Lung (tissue), 11 donors: ENCODE measurements at regions not wholly inside any gene's neighbourhood (a gene's known extent, or its start where the extent isn't known, plus 50 kb on each side); places are given as distances from the start of the nearest gene placed in this dataset.
A peak's percentile ranks its signal among the peaks of the same experiment; 100 is the strongest.

Source experiments
- ATAC-seq: fragments of 200-7000 bp; cut with Tn5 transposase; one replicate; pipeline ENCODE4 v1.9.1; 2020; ENCODE audit warnings: moderate number of reproducible peaks; ENCODE audit not compliant: insufficient read depth, low FRiP score
- DNase-seq, 3 donors: peaks; one replicate each; pipeline ENCODE4 v3.0.0-alpha.2; 2013 to 2017
- H3K27ac ChIP-seq, 2 donors: one replicate each; pipeline ENCODE4 v1.5.1; 2013; ENCODE audit warnings: mild to moderate bottlenecking in 2 of 2, moderate library complexity in 2 of 2, control low read depth in 1 of 2, inconsistent platforms in 1 of 2, low read depth in 1 of 2, low read length in 1 of 2
- H3K27me3 ChIP-seq, 3 donors: one replicate each; pipeline ENCODE4 v1.5.1; 2013; ENCODE audit warnings: low read length in 2 of 3; ENCODE audit not compliant: control insufficient read depth in 3 of 3, insufficient read depth in 3 of 3
- H3K36me3 ChIP-seq, 4 donors: one replicate each; pipeline ENCODE4 v1.5.1; 2013; ENCODE audit warnings: low read length in 4 of 4, mild to moderate bottlenecking in 1 of 4, moderate library complexity in 1 of 4; ENCODE audit not compliant: control insufficient read depth in 4 of 4, insufficient read depth in 4 of 4
- H3K4me1 ChIP-seq, 5 donors: one replicate each; pipeline ENCODE4 v1.5.1; 2013; ENCODE audit warnings: low read length in 5 of 5, mild to moderate bottlenecking in 2 of 5, moderate library complexity in 1 of 5; ENCODE audit not compliant: control insufficient read depth in 5 of 5, insufficient read depth in 5 of 5
- H3K4me3 ChIP-seq: one replicate; pipeline ENCODE4 v1.5.1; 2013; ENCODE audit warnings: mild to moderate bottlenecking, control low read depth, moderate library complexity
- H3K9ac ChIP-seq, 2 donors: one replicate each; pipeline ENCODE4 v1.5.1; 2013; ENCODE audit warnings: low read length in 2 of 2, control low read depth in 1 of 2; ENCODE audit not compliant: insufficient read depth in 1 of 2
- H3K9me3 ChIP-seq, 4 donors: one replicate each; pipeline ENCODE4 v1.5.1; 2013; ENCODE audit warnings: low read length in 3 of 4, mild to moderate bottlenecking in 1 of 4, moderate library complexity in 1 of 4; ENCODE audit not compliant: control insufficient read depth in 4 of 4, insufficient read depth in 3 of 4
- WGBS, 2 donors: extraction: QIAGEN DNeasy Blood & Tissue Kit; methylation state at CpG; one replicate each; pipeline ENCODE4 v1.1.7; 2013; 5-methylcytosine and 5-hydroxymethylcytosine counted together
- TF ChIP-seq, protein P1 (sequence below): IDR thresholded peaks from 2 replicates; pipeline ENCODE4 v1.5.1; 2012; ENCODE audit warnings: mild to moderate bottlenecking; ENCODE audit errors: control extremely low read depth, extremely low read depth
- donor health status: control.
- donor health status: control.
- donor health status: Bipolar disorder and iron deficiency.
- donor health status: healthy.
- donor health status: DM: yes; HTN: yes; CAD: no.

DNA sequence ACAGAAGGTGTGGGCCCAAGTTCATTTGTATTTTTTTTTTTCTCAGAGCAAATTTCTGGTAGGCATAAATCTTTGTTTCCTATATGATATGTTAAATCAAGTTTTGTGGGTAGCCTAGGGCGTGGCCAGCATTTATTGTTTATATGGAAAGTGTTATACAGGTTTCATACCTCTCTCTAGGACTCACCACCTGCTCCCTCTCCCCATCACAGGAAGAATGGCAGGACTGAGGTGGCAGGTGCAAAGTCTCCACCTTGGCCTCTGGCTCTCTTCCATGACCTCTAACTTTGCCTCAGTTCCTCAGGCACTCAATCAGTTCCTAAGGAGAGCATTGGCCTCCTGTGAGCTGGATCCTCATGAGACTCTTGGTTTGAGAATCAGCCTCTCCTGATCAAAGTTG is 172.3 kb upstream of the TSC22D1 start:
- no peak overlapping the region for H3K27ac ChIP-seq
- H3K27me3 ChIP-seq = no peaks in the 10 kb centered on the region
- TF ChIP-seq, protein P1, sequence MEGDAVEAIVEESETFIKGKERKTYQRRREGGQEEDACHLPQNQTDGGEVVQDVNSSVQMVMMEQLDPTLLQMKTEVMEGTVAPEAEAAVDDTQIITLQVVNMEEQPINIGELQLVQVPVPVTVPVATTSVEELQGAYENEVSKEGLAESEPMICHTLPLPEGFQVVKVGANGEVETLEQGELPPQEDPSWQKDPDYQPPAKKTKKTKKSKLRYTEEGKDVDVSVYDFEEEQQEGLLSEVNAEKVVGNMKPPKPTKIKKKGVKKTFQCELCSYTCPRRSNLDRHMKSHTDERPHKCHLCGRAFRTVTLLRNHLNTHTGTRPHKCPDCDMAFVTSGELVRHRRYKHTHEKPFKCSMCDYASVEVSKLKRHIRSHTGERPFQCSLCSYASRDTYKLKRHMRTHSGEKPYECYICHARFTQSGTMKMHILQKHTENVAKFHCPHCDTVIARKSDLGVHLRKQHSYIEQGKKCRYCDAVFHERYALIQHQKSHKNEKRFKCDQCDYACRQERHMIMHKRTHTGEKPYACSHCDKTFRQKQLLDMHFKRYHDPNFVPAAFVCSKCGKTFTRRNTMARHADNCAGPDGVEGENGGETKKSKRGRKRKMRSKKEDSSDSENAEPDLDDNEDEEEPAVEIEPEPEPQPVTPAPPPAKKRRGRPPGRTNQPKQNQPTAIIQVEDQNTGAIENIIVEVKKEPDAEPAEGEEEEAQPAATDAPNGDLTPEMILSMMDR = no peak
- H3K4me1 ChIP-seq = no peaks in the 10 kb centered on the region
- DNase-seq = no peak
- WGBS, 2 donors = 83 to 88% methylated on average over 1 of the region's 1 CpG
- H3K9ac ChIP-seq = no peak overlapping the region
- H3K4me3 ChIP-seq = no peak overlapping the region
- ATAC-seq = no peak
- no peaks in the 10 kb centered on the region for H3K36me3 ChIP-seq
- H3K9me3 ChIP-seq = no peaks in the 10 kb centered on the region

DNA sequence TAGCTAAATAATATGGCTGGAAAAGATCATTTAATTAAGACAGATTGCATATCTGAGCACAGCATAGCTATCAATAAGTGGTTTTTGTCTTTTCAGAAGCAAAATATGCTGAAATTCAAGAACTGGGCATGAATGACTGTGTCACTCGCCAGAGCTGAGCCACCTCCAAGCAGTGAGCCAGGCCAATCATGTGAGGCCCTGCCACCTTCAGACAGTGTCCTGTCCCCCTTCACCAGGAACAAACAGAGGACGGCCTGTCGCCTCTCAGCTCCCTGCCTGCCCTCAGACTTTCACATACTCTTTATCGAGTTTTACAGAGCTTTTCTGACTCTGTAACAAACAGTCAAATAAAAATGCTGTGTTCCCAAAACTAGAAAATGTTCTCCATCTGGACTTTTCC is 171.0 kb upstream of the TSC22D1 start:
- TF ChIP-seq, protein P1 = no peak
- no peaks in the 10 kb centered on the region for H3K27me3 ChIP-seq
- peak overlapping the region in 1 of 2 donors; percentile 2 for H3K27ac ChIP-seq
- H3K9ac ChIP-seq = no peak overlapping the region
- WGBS, 2 donors = 64 to 72% methylated on average over 4 of the region's 4 CpGs
- H3K4me1 ChIP-seq = no peaks in the 10 kb centered on the region
- no peak overlapping the region for H3K4me3 ChIP-seq
- ATAC-seq (no peak), DNase-seq (no peak)
- H3K9me3 ChIP-seq = no peaks in the 10 kb centered on the region
- H3K36me3 ChIP-seq = no peaks in the 10 kb centered on the region

DNA sequence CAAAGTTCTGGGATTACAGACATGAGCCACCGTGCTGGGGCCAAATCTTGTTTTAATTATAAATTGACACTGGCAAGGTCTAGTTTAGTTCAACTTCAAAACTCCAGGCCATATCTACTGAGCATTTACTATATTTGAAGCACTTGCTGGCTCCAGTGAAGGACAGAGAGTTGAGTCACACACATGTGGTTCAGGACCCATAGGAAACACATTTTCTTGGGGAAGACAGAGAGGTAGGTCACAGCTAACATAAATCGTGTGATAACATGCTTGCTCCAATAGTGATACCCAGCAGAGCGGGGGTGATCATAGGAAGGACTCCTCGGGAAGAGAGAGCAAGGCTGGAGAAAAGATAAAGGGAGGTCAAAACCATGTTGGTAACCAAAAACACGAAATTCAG is 170.6 kb upstream of the TSC22D1 start:
- WGBS, 2 donors = 87 to 95% methylated on average over 5 of the region's 5 CpGs
- no peak for ATAC-seq
- TF ChIP-seq, protein P1 = no peak
- Histone ChIP-seq H3K9me3 (no peaks in the 10 kb centered on the region), H3K9ac (no peak overlapping the region), H3K4me3 (no peak overlapping the region), H3K36me3 (no peaks in the 10 kb centered on the region), H3K27me3 (no peaks in the 10 kb centered on the region), H3K27ac (no peak overlapping the region), H3K4me1 (no peaks in the 10 kb centered on the region)
- DNase-seq = no peak

DNA sequence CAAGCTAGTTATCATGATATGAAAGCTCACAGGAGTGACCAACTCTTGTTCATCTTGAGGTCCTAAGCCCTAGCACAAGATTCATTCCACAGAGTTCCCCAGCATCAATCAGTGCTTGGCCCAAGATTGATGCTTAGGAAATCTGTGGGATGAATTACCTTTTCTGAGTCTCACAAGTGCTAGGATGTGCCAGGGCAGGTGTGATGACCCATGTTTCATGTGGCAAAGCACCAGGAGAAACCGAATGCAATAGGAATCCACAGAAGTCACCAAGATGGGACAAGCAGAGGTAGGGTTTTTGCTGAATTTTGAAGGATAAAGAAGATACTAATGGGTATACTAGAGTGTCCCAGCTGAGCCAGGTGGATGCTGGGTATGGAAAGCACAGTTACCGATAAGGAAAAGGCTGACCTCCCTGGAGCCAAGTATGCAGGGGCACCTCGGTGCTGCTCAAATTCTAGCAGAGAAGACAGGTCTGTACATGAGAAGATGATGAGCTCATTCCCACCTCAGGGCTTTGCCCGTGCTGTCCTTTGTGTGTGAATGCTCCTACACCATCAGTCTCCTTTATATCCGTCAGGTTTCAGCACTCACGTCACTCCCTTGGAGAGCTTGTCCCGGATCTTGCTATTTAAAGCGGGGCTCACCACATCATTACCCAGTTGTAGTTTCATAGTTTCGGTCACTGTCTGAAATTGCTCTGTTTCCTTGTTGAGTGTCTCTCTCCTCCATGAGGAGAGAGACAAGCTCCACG is 168.9 kb upstream of the TSC22D1 start:
- no peak for DNase-seq
- 91 to 94% methylated on average over 10 of the region's 10 CpGs for WGBS, 2 donors
- Histone ChIP-seq H3K36me3 (no peaks in the 10 kb centered on the region), H3K27me3 (no peaks in the 10 kb centered on the region), H3K27ac (no peak overlapping the region), H3K4me3 (no peak overlapping the region), H3K4me1 (no peaks in the 10 kb centered on the region), H3K9ac (no peak overlapping the region), H3K9me3 (no peaks in the 10 kb centered on the region)
- no peak for ATAC-seq
- TF ChIP-seq, protein P1 = no peak
